HG02623 (cell line): ENCODE measurements at regions not wholly inside any gene's neighbourhood (a gene's known extent, or its start where the extent isn't known, plus 50 kb on each side); places are given as distances from the start of the nearest gene placed in this dataset.
"Not testable (repeated sequence)": the region's sequence is repeated elsewhere in the genome, so short reads cannot be mapped to it uniquely, and the experiment has no call there.

Source experiments
- ATAC-seq: cut with Tn5 transposase; IDR thresholded peaks from one replicate; pipeline ENCODE4 v1.9.1; 2021; ENCODE audit warnings: moderate library complexity; ENCODE audit not compliant: unreplicated experiment

GRCh38 chr1:14371771-14372497 is 226.6 kb upstream of the KAZN start:
- ATAC-seq, result no peak

GRCh38 chr1:14372526-14372925 is 226.0 kb upstream of the KAZN start:
- no peak for ATAC-seq

- ATAC-seq, result no peak
Measured at GRCh38 chr1:14373081-14373758, 225.3 kb upstream of the KAZN start.

- ATAC-seq, result no peak
Measured at GRCh38 chr1:14375226-14375625, 223.3 kb upstream of the KAZN start.

- no peak for ATAC-seq
Measured at GRCh38 chr1:14377386-14377785, 221.1 kb upstream of the KAZN start.

GRCh38 chr1:14380408-14380807 is 218.1 kb upstream of the KAZN start:
- ATAC-seq, result no peak

GRCh38 chr1:14390816-14391215 is 207.7 kb upstream of the KAZN start:
- ATAC-seq, result no peak

GRCh38 chr1:14392161-14392858 is 206.2 kb upstream of the KAZN start:
- no peak for ATAC-seq

GRCh38 chr1:14392859-14393365 is 205.6 kb upstream of the KAZN start:
- ATAC-seq, result no peak

GRCh38 chr1:14396100-14396499 is 202.4 kb upstream of the KAZN start:
- no peak for ATAC-seq

GRCh38 chr1:14403961-14404645 is 194.4 kb upstream of the KAZN start:
- ATAC-seq, result no peak

GRCh38 chr1:14404862-14405301 is 193.6 kb upstream of the KAZN start:
- ATAC-seq, result no peak

GRCh38 chr1:14412235-14412634 is 186.2 kb upstream of the KAZN start:
- ATAC-seq, result no peak

GRCh38 chr1:14413819-14414490 is 184.5 kb upstream of the KAZN start:
- ATAC-seq, result no peak

- no peak for ATAC-seq
Measured at GRCh38 chr1:14415396-14415795, 183.1 kb upstream of the KAZN start.

- ATAC-seq, result not testable (repeated sequence)
Measured at GRCh38 chr1:14419778-14420218, 178.7 kb upstream of the KAZN start.

GRCh38 chr1:14420686-14421085 is 177.8 kb upstream of the KAZN start:
- no peak for ATAC-seq

GRCh38 chr1:14421295-14421976 is 177.0 kb upstream of the KAZN start:
- no peak for ATAC-seq

- no peak for ATAC-seq
Measured at GRCh38 chr1:14421977-14422609, 176.4 kb upstream of the KAZN start.
